ENCODE measurements at regions not wholly inside any gene's neighbourhood (a gene's known extent, or its start where the extent isn't known, plus 50 kb on each side); places are given as distances from the start of the nearest gene placed in this dataset.

DNA sequence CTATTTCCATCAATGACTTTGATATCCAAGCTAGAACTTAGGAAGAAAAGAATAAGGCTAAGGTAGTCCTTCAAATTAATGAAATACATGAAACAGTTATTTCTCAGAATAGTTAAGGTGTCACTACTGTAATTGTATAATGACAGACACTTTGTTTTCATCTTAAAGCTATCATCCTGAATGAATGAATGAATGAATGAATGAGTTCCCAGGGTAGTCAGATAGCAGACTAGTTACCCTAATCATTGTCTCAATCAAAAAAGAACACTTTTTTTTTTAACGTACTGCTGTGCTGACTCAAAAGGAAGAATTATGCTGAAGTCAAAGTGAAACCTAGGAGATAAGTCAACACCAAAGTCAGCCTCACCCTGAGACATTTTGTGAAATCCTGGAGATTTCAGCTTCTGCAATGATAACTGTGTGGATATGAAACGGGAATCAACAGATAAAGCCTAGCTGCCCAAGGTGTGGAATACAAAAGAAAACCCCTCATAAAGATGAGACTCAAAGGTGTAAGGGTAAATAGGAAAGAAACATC lies 68.3 kb upstream of the CNKSR2 start:
- Mint-ChIP-seq H3K27ac (no peak overlapping the region), H3K9me3 (no peaks in the 10 kb centered on the region), H3K4me3 (no peak overlapping the region), H3K4me1 (no peaks in the 10 kb centered on the region), H3K27me3 (ENCODE audit: low read depth, poor library complexity) (no peaks in the 10 kb centered on the region), H3K36me3 (ENCODE audit: low read depth) (no peaks in the 10 kb centered on the region)
- TF ChIP-seq, protein P1, sequence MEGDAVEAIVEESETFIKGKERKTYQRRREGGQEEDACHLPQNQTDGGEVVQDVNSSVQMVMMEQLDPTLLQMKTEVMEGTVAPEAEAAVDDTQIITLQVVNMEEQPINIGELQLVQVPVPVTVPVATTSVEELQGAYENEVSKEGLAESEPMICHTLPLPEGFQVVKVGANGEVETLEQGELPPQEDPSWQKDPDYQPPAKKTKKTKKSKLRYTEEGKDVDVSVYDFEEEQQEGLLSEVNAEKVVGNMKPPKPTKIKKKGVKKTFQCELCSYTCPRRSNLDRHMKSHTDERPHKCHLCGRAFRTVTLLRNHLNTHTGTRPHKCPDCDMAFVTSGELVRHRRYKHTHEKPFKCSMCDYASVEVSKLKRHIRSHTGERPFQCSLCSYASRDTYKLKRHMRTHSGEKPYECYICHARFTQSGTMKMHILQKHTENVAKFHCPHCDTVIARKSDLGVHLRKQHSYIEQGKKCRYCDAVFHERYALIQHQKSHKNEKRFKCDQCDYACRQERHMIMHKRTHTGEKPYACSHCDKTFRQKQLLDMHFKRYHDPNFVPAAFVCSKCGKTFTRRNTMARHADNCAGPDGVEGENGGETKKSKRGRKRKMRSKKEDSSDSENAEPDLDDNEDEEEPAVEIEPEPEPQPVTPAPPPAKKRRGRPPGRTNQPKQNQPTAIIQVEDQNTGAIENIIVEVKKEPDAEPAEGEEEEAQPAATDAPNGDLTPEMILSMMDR (IDR thresholded peaks at IDR 0.05) = no peak
- no peak for DNase-seq

GRCh38 chrX:21319323-21319722 lies 54.9 kb upstream of the CNKSR2 start:
- H3K36me3 Mint-ChIP-seq (ENCODE audit: low read depth) = no peaks in the 10 kb centered on the region
- no peak overlapping the region for H3K4me3 Mint-ChIP-seq
- no peak overlapping the region for H3K27ac Mint-ChIP-seq
- no peaks in the 10 kb centered on the region for H3K27me3 Mint-ChIP-seq (ENCODE audit: low read depth, poor library complexity)
- no peaks in the 10 kb centered on the region for H3K4me1 Mint-ChIP-seq
- TF ChIP-seq, protein P1 (IDR thresholded peaks at IDR 0.05) = no peak
- H3K9me3 Mint-ChIP-seq = peaks cover 7% of the 10 kb centered on the region
- DNase-seq = no peak

All from nephron progenitor cell (in vitro differentiated cells).